HCT116 (cell line): ENCODE measurements at regions not wholly inside any gene's neighbourhood (a gene's known extent, or its start where the extent isn't known, plus 50 kb on each side); places are given as distances from the start of the nearest gene placed in this dataset.
"Not testable (repeated sequence)": the region's sequence is repeated elsewhere in the genome, so short reads cannot be mapped to it uniquely, and the experiment has no call there.

ENCODE experiments used
- ATAC-seq: fragments of 200-7000 bp; cut with Tn5 transposase; 2 replicates; pipeline ENCODE4 v1.9.1; 2020; ENCODE audit warnings: mild to moderate bottlenecking, moderate library complexity
- BruUV-seq: library from RNA; stranded (reverse); fragments of 400-500 nt; replicated peaks from 2 replicates; lab custom pipeline; 2021; lab: Mats Ljungman, UMichigan
- CTCF ChIA-PET: fragments of 300-600 bp; sonication (Branson Sonifier 250); formaldehyde crosslinking; loops from one replicate; lab custom pipeline; 2021; ENCODE audit warnings: antibody characterized with exemption; lab: Charles Lee
- POLR2A ChIA-PET: fragments of 300-600, 350-600 bp; sonication (Branson Sonifier 250); formaldehyde crosslinking; loops from one replicate; lab custom pipeline; 2021; ENCODE audit warnings: antibody characterized with exemption; lab: Charles Lee
- RAD21 ChIA-PET, 2 experiments: fragments of 300-600 bp; sonication (Branson Sonifier 250); formaldehyde crosslinking; loops; one replicate each; lab custom pipeline; 2023; ENCODE audit warnings: low total read pairs in 2 of 2; ENCODE audit not compliant: uncharacterized antibody in 2 of 2, unreplicated experiment in 2 of 2, low non-redundant PET in 1 of 2; lab: Charles Lee
- DNase-seq: peaks from one replicate; pipeline ENCODE4 v3.0.0-alpha.2; 2010; ENCODE audit warnings: low read depth, low spot score
- H2AFZ ChIP-seq: fragments of 200-600 bp; shearing (Covaris generic), sonication (generic); 2 replicates; pipeline ENCODE4 v1.6.1; 2017; ENCODE audit warnings: low read depth, mixed run types, mixed read lengths, antibody characterized with exemption, low read length; ENCODE audit not compliant: poor library complexity, severe bottlenecking
- H3K27ac ChIP-seq: 2 replicates; pipeline ENCODE4 v1.5.1; 2012; ENCODE audit warnings: low read depth, low read length
- H3K27me3 ChIP-seq: fragments of 200-600 bp; sonication (generic); 2 replicates; pipeline ENCODE4 v1.6.1; 2016; ENCODE audit warnings: mixed run types, low read length, mixed read lengths; ENCODE audit not compliant: insufficient read depth
- H3K36me3 ChIP-seq, 2 experiments: fragments of 200-500 bp in 1 of 2; fragments of 200-600 bp in 1 of 2; sonication (Bioruptor generic) in 1 of 2; sonication (generic) in 1 of 2; 2 replicates each; pipeline versions ENCODE4 v1.5.1 to v1.6.1; 2014 to 2016; ENCODE audit warnings: low read length in 2 of 2, inconsistent platforms in 1 of 2, mixed read lengths in 1 of 2, mixed run types in 1 of 2; ENCODE audit not compliant: insufficient read depth in 2 of 2, control insufficient read depth in 1 of 2
- H3K4me1 ChIP-seq, 2 experiments: fragments of 200-600 bp in 1 of 2; sonication (generic) in 1 of 2; 2 replicates each; pipeline versions ENCODE4 v1.5.1 to v1.6.1; 2012 to 2017; ENCODE audit warnings: low read length in 2 of 2, inconsistent platforms in 1 of 2, mild to moderate bottlenecking in 1 of 2, mixed read lengths in 1 of 2, mixed run types in 1 of 2, moderate library complexity in 1 of 2; ENCODE audit not compliant: insufficient read depth in 2 of 2, control insufficient read depth in 1 of 2
- H3K4me2 ChIP-seq: fragments of 200-600 bp; sonication (generic); 2 replicates; pipeline ENCODE4 v1.6.1; 2017; ENCODE audit warnings: mixed run types, low read length, mixed read lengths
- H3K4me3 ChIP-seq, 2 experiments: fragments of 200-600 bp in 1 of 2; sonication (generic) in 1 of 2; replicated peaks in 1 of 2; 2 replicates each; pipeline ENCODE4 v1.5.1; 2011 to 2016; ENCODE audit warnings: low read length in 2 of 2, control low read depth in 1 of 2, low read depth in 1 of 2, mild to moderate bottlenecking in 1 of 2, mixed read lengths in 1 of 2, mixed run types in 1 of 2
- H3K79me2 ChIP-seq: fragments of 200-600 bp; sonication (generic); 2 replicates; pipeline ENCODE4 v1.6.1; 2017; ENCODE audit warnings: mild to moderate bottlenecking, mixed run types, low read length, moderate library complexity, mixed read lengths; ENCODE audit not compliant: insufficient read depth
- H3K9ac ChIP-seq: fragments of 200-600 bp; sonication (generic); 2 replicates; pipeline ENCODE4 v1.6.1; 2016; ENCODE audit warnings: low read length, mixed read lengths
- H3K9me2 ChIP-seq: fragments of 200-600 bp; sonication (generic), shearing (Covaris generic); 2 replicates; pipeline ENCODE4 v1.6.1; 2017; ENCODE audit warnings: mixed run types, mild to moderate bottlenecking, moderate library complexity; ENCODE audit not compliant: insufficient read depth
- H3K9me3 ChIP-seq, 2 experiments: fragments of 200-500 bp in 1 of 2; fragments of 200-600 bp in 1 of 2; sonication (Bioruptor generic) in 1 of 2; sonication (generic) in 1 of 2; 2 replicates each; pipeline ENCODE4 v1.6.1; 2014 to 2017; ENCODE audit warnings: low read length in 2 of 2, mixed read lengths in 2 of 2, inconsistent platforms in 1 of 2, low read depth in 1 of 2, mild to moderate bottlenecking in 1 of 2, mixed run types in 1 of 2, moderate library complexity in 1 of 2; ENCODE audit not compliant: control insufficient read depth in 1 of 2, insufficient read depth in 1 of 2
- H4K20me1 ChIP-seq: fragments of 200-600 bp; sonication (generic), shearing (Covaris generic); 2 replicates; pipeline ENCODE4 v1.6.1; 2017; ENCODE audit warnings: mixed run types, mild to moderate bottlenecking, moderate library complexity; ENCODE audit not compliant: insufficient read depth
- JUND ChIP-seq: IDR thresholded peaks from 2 replicates; pipeline ENCODE4 v1.6.1; 2012
- MAX ChIP-seq: IDR thresholded peaks from 2 replicates; pipeline ENCODE4 v1.6.1; 2012
- POLR2A ChIP-seq: IDR thresholded peaks from 2 replicates; pipeline ENCODE4 v1.7.0; 2011; ENCODE audit warnings: borderline replicate concordance; ENCODE audit not compliant: insufficient read depth, insufficient read length; ENCODE audit errors: extremely low read depth
- RAD21 ChIP-seq: IDR thresholded peaks from 2 replicates; pipeline ENCODE4 v1.6.1; 2012; ENCODE audit warnings: low read depth, mild to moderate bottlenecking
- SRF ChIP-seq: IDR thresholded peaks from 2 replicates; pipeline ENCODE4 v1.6.1; 2012; ENCODE audit warnings: low read depth
- TCF7L2 ChIP-seq: IDR thresholded peaks from 2 replicates; pipeline ENCODE4 v1.7.0; 2011; ENCODE audit warnings: borderline replicate concordance, inconsistent platforms; ENCODE audit not compliant: insufficient read depth, insufficient read length; ENCODE audit errors: extremely low read depth
- YY1 ChIP-seq: IDR thresholded peaks from 2 replicates; pipeline ENCODE4 v1.6.1; 2011; ENCODE audit warnings: low read length, low read depth, moderate library complexity, mild to moderate bottlenecking; ENCODE audit not compliant: insufficient replicate concordance; ENCODE audit errors: extremely low read depth
- intact Hi-C: fragments of 100-400 bp; cut with micrococcal nuclease; formaldehyde crosslinking; loops from 2 replicates; pipeline ENCODE4 v1.10.0; 2022

DNA sequence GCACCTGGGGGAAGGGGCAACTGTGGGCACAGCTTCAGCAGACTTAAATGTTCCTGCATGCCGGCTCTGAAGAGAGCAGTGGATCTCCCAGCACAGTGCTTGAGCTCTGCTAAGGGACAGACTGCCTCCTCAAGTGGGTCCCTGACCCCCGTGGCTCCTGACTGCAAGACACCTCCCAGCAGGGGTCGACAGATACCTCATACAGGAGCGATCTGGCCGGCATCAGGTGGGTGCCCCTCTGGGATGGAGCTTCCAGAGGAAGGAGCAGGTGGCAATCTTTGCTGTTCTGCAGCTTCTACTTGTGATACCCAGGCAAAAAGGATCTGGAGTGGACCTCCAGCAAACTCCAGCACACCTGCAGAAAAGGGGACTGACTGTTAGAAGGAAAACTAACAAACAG lies 871.5 kb downstream of the DIAPH3 start:
- ATAC-seq, H3K27ac ChIP-seq, H3K4me3 ChIP-seq, H3K4me2 ChIP-seq, POLR2A ChIA-PET, H3K27me3 ChIP-seq, CTCF ChIA-PET, DNase-seq, H3K9me3 ChIP-seq, H3K9me2 ChIP-seq, H3K9ac ChIP-seq, RAD21 ChIA-PET, intact Hi-C loops, H4K20me1 ChIP-seq, H3K4me1 ChIP-seq, H3K79me2 ChIP-seq, BruUV-seq, H2AFZ ChIP-seq, H3K36me3 ChIP-seq: not testable (repeated sequence)

- RAD21 ChIA-PET = no interaction called here
- no peak for ATAC-seq
- no peak overlapping the region for H3K4me2 ChIP-seq
- H3K4me3 ChIP-seq = no peak overlapping the region
- H3K4me1 ChIP-seq = no peaks in the 10 kb centered on the region
- POLR2A ChIA-PET = no interaction called here
- TF ChIP-seq TCF7L2 (no peak), MAX (no peak), JUND (no peak), POLR2A (no peak), SRF (no peak), YY1 (no peak), RAD21 (no peak)
- no peak overlapping the region for H2AFZ ChIP-seq
- no peaks in the 10 kb centered on the region for H3K27me3 ChIP-seq
- H3K9me3 ChIP-seq = peaks cover 0 to 4% of the 10 kb centered on the region in 2 experiments; a peak in 2 of 4 replicates
- DNase-seq = no peak
- no TSS peak for BruUV-seq
- no peaks in the 10 kb centered on the region for H3K9me2 ChIP-seq
- no peaks in the 10 kb centered on the region for H3K79me2 ChIP-seq
- CTCF ChIA-PET = no interaction called here
- intact Hi-C loops = no loop called here
- H3K27ac ChIP-seq = no peak overlapping the region
- H3K9ac ChIP-seq = no peak overlapping the region
- H3K36me3 ChIP-seq = no peaks in the 10 kb centered on the region
- H4K20me1 ChIP-seq = no peaks in the 10 kb centered on the region
Observed at GRCh38 chr13:59299584-59299983, 864.1 kb downstream of the DIAPH3 start.
